ELR (cell line): ENCODE measurements at regions not wholly inside any gene's neighbourhood (a gene's known extent, or its start where the extent isn't known, plus 50 kb on each side); places are given as distances from the start of the nearest gene placed in this dataset.
"Not testable (repeated sequence)": the region's sequence is repeated elsewhere in the genome, so short reads cannot be mapped to it uniquely, and the experiment has no call there.

Experiments used
- DNase-seq: peaks from one replicate; pipeline ENCODE4 v3.0.0-alpha.2; 2015; ENCODE audit warnings: low read depth

DNA sequence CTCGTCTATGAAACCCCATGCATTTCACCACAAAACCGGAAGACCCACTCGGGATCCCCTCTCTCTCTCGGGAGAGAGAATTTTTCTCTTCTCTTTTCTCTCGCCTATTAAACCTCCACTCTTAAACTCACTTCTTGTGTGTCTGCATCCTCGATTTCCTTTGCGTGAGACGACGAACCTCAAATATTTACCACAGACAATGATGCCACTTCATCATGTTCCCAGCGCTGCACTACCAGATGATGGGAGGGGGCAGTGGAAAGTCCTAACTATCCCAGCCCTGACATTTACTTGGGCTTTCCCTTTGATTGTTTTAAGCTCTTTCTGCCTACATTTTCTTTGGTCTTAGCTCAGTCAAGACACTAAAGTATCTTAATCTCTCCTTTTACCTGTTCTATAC is 906.7 kb downstream of the GRID1 start:
- DNase-seq, result no peak

DNA sequence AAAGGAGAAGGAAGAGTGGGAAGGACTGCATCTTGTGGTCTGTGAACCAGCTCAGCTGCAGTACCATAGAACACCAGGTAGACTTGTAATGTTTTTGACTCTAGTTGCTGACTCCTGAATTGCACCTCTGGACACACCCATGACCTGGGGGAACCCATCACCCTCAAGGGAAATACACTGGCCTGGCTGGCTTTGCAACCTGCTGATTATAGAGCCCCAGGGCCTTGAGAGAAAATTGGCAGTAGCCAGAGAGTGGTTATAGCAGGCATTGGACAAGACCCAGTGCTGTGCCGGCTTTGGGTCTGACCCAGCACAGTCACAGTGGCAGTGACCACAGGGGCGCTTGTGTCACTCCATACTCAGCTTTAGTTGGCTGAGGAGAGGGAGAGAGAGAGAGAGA is 902.3 kb downstream of the GRID1 start:
- DNase-seq, result no peak

DNA sequence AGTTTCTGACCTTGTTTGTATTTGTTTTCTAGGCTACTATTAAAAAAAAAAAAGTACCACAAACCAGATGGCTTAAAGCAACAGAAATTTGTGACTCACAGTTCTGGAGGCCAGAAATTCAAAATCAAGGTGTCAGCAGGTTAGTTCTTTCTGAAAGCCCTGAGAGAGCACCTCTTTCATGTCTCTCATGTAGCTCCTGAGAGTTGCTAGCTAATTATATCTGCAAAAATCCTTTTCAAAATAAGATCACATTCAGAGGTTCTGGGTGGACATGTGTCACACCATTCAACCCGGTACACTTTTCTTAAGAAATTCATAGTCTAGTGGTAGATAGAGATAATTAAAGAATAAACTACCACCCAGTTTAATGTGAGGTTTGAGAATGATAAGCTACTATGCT is 888.6 kb downstream of the GRID1 start:
- no peak for DNase-seq

DNA sequence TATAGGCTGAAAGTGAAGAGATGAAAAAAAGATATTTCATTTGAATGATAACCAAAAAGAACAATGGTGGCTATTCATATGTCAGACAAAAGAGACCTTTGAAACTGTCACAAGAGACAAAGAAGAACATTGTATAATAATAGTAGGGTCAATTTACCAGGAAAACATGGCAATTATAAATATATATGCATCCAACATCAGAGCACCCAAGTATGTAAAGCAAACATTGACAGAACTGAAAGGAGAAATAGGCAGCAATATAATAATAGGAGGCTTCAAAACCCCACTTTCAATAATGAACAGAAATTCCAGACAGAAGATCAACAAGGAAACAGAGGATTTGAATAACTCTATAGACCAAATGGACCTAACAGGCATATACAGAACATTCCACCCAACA is 876.2 kb downstream of the GRID1 start:
- no peak for DNase-seq

DNA sequence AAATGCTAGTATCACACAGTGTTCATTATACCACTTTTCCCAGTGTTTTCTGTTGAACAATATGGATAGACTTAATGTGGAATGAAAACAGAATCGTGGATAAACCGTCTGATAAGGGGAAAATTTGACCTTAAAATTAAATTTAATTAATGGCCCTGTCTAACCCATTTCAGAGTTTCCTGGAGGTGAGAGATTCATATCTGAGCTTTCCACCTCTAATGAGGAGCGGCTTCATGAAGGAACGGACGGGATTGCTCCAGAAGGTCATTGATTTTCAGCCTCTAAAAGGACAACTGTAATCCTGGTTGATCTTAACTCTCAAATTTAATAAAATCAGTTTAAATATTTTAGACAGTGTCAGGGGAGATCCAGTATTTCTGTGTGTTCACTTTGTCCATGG is 874.9 kb downstream of the GRID1 start:
- DNase-seq, result no peak

DNA sequence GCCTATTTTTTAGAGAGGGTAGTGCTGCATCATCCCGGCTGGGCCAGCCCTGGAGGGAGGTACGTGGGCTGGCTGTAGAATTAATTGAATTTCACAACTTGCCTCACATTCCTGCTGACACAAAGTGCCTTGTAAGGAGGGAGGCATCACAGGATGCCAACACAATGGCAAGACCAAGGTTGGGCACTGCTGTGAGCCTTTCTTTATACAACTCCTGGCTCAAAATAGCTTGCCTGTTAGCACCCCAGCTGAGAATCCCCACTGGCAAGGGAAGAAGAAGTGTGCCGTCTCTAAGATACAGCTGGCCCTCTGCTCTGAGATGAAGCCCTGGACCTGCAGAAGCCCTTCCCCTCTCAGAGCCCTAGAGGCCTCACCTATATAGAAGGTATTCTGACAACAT is 873.9 kb downstream of the GRID1 start:
- no peak for DNase-seq

DNA sequence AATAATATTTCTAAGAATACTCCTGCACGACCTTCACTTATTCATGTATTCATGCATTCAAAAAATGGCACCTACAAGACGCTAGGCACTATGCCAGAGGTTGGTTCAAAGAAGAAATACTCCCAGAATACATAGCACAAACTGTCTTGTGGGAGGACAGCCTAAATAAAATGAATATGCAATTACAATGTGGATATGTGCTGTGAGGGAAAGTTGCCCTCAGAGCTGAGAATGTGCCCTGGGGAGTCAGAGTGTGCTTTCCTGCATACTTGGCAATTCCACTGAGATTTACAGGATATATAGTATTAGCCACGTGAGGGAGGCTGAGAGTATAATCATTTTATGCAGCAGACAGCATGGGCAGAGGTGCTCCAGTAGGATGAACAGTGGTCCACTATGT is 872.9 kb downstream of the GRID1 start:
- DNase-seq, result no peak

DNA sequence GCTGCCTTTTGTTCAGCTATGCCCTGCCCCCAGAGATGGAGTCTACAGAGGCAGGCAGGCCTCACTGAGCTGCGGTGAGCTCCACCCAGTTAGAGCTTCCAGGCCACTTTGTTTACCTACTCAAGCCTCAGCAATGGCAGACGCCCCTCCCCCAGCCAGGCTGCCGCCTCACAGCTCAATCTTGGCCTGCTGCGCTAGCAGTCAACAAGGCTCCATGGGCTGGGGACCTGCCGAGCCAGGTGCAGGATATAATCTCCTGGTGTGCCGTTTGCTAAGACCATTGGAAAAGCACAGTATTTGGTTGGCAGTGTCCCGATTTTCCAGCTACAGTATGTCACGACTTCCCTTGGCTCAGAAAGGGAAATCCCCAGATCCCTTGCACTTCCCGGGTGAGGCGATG is 862.0 kb downstream of the GRID1 start:
- DNase-seq, result not testable (repeated sequence)

DNA sequence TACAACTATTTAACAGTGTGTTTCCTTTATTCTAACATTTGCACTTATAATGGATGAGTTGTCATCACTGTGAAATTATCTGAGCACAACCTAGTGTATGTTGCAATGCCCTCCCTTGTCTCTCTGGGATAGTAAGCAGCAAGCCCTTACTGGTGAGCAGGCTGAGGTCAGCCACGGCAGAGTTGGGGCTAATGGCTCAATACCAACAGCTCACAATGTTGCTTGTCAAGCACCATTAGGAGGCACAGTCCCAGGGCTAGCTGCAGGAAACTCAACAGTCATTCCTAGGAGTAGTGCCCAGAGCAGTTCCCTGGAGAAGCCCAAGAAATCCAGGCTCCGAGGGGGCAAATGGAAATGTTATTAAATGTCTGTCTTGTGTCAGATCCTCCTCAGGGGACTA is 858.4 kb downstream of the GRID1 start:
- DNase-seq, result no peak

DNA sequence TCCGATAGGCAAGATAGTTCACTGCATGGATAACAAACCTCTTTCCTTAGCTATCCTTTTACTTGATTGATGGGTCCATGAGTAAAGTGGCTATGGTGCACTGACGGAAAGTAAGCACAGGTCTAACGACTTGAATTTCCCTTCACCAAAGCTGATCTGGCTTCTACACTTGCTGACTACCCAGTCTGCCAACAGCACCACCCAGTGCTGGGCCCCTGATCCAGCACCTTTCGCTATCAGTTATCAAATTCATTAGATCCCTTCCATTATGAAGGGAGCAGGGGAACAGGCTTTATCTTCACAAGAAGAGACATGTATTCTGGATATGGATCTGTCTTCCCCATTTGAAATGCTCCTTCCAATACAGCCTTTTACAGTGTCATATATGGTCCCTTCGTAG is 855.9 kb downstream of the GRID1 start:
- DNase-seq, result no peak

DNA sequence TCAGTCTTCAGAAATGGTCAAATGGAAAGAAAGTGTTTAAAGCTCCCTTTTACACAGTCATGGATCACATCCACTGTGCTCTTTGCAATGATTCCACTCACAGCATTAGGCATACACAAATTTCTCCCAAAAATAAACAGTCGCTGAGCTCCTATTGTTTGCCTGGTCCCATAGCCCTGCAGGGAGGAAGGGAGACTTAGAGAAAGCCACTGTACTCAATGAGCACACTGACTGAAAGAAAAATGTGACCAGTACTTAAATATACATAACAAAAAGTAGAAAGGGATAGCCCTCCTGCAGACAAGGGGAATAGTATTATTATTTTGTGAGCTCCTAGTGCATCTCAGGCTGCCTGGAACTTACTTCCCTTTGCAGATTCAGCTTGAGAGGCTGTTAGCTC is 853.2 kb downstream of the GRID1 start:
- no peak for DNase-seq

DNA sequence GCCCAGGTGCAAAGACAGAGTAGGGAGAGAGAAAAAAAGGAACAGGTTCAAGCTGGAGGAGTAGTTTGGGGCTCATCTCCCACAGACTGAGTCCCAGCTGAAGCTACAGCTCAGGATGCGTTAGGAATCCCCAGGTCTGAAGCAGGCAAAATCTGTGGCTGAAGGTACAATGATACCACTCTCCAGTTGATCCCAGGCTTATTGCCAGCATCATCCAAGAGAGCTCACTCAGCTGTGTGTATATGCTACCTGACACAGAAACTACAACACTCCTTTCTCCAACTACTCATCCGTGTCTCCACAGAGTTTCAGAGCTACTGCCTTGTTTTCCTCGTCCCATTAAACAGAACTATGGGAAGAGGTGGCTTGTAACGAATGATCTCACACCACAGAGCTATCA is 851.3 kb downstream of the GRID1 start:
- no peak for DNase-seq

DNA sequence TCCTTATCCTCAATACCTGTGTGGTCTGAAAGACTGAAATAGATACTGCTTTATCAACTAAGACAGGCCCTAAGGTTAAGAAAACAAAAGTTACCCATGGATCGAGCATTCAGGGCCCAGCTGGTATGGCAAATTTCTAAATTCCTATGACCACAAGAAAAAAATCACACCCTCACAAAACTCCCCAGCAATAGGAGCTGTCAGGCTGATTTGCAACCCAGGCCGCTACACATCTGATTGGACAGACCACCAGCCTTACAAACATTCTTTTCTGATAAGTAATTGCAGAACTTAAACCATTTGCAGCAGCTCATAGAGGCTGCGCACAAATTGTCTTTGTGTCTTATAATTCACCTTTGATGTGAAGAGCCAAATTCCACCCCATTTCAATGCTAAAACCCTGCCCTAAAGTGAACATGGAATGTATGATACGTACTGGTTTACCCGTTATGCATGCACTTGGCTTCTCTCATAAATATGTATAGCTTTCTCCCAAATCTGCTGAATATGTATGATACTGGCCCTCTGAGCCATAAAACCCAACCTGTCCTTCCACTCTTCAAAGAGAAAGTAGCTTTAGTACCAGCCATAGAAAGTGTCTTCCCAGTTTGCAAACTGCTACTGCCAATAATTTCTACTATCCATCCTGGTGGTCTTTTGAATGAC is 842.5 kb downstream of the GRID1 start:
- no peak for DNase-seq

DNA sequence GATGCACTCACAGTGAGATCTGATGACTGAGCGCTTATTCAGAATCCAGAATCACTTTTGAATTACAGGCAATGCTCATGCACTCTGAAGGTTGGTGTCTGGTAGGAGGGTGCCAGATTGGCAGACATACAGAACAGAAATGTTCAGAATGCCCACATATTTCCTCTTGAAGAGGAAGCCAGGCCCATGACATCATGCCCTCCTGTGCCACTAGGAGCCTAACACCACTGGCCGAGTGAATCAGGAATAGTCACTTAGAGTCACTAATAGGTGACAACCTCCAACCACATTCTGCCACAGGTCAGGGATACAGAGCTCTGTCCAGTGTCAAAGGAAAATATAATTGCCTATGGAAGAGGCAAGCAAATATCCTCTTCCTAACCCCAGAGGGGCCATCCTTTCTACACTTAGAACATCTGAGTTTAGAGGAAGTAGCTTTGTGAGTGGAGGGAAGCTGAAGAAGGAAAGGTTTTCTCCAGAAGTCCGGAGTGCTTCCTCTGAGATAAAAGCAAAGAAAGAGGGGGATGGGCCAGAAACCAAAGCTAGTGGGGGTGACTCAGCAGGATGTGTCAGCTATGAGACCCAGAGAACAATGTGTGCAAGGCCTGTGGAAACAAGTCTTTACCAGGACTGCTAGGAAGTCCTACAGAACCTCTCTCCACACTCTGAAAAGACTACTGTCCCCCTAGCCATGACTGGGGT is 838.8 kb downstream of the GRID1 start:
- DNase-seq, result no peak

DNA sequence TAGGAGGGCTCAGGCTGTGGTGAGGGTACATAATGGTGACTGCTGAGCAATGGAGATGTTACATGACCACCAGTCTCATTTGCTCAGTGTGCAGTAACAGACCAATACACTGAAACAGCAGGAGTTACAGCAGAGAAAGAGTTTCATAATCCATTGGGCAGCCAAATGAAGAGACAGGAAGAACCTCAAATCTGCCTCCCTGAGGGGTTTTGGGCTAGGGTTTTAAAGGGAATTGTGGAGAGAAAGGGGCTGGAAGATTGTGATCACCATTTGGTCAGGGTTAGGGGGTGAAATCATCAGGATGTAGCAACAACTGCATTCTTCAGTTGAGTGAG is 838.3 kb downstream of the GRID1 start:
- no peak for DNase-seq

DNA sequence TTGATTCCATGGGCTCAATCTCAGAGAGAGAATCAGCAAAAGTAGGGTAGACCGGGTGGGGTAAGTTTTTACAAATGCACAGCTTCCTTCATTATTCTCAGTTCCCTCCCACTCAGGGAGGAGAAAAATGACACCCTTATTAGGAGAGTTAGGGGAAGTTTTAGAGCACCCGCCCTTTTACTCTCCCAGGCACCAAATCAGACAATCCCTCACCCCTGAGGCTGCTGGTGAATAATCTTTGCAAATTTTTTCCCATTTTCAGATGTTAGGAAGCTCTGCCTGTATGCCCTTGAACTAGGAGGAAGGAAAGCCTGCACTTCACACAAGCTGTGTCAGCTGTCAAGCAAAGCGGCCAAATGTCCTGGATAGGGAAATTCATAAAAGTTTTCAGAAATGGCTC is 834.9 kb downstream of the GRID1 start:
- no peak for DNase-seq

DNA sequence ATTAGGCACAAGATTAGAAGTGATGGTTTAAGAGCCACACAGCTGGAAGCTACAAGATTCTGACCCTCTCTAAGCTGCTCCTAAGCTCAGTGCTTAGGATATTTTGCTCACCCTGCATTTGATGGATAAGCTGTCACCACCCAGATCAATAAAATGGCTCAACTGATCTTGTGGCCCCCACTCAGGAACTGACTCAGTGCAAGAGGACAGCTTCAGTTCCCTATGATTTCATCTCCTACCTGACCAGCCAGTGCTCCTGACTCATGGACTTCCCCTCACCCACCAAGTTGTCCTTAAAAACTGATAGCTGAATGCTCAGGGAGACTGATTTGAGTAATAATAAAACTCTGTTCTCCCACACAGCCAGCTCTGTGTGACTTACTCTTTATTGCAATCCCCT is 833.8 kb downstream of the GRID1 start:
- DNase-seq, result no peak

DNA sequence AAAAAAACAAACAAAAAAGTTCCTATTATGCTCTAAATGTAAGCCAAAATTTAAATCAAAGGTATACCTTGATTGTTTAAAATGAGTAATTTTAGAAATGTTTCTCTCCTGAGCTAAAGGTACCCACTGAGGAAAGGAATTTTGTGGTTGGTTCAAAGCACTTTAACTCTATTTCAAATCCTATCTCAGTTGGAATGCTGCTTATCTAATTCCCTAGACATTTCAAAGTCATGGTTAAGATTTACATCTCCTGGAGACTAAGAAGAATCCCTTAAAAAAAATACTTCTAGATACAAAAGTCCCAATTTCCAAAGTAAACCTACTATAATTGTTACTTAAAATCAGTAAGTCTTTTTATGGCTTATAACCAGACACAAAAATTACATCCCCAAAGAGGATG is 830.7 kb downstream of the GRID1 start:
- no peak for DNase-seq

DNA sequence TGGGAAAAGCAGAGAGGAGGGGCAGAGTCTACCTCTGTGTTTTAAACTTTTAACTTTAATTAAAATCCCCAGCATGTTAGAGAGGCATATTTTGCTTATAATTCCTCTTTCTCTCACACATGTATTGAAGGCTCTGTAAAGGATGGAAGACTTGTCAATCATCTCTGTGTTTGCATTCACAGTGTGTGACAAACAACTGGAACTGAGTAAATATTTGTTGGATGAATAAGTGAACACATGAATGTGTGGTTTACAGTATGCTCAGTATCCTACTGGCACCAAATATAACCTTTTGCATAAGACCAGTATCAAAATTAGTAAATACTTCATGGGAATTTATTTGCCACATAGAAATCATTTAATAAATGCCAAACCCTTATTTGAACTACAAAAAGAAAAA is 829.0 kb downstream of the GRID1 start:
- no peak for DNase-seq

DNA sequence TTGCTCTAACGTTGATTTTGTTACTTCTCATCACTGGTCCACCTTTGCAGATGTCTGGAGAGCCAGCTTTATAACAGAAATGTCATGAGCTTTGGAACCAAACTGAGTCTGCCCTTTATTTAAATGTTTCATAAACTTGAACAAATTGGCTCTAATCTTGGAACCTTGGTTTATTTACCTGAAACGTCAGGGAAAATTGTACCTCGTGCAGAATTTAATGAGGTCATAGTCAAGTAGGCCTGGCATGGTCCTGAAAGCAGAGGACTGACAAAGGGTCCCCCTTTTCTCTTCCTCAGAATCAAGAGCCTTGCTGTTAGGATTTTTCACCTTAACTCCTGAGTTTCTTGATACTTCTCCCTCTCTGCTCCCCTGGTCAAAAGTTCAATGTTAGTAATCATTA is 828.0 kb downstream of the GRID1 start:
- no peak for DNase-seq

DNA sequence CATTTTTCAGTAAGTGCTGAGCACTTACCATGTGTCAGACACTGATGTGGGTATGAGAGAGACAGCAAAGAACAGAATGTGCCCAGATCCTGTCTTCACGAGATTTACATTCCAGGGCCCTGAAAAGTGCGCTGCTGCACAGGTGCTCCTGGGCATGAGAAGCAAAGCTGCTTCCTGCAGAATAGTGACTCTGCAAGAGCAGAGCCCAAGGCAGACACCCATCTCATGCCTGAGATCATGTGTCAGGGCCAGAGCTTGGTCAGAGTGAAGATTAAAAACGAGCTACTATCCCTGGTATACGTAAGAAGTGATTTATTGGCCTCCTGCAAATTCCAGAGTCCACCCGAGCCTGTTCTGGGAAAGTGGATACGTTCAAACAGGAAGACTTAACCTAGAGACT is 824.4 kb downstream of the GRID1 start:
- no peak for DNase-seq

DNA sequence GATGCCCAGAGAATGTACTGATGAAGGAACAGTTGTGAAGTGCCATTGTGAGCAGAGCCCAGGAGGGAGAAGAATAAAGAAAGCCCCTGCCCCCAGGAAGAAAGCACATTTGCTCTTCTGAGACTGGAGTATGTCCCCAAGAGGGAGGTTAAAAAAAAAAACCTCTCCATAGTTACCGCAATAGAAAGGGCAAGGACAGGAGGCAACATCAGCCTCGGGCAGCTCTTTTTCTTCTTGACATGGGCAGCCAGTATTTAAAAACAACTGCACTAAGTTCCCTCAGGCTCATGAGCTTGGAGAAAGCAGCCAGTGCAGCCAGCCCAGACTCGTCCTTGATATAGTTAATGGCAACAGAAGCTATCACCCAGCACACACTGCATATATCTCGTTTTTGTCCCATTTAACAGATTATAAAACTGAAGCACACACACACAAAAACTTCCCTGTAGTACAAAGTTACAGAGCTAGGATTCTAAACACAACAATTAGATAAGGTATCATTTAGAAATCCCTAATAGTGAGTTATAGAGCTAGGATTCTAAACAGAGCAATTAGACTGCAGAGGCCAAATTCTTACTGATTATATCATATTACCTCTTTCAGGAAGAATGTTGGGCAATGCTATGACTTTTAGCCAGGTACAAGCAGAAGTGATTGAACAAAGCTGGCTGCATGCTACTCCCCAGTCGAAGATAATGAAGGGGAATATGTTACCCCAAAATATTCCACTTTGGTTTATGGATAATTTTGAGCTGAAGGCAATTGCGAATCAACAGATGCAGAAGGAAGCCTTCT is 823.5 kb downstream of the GRID1 start:
- no peak for DNase-seq

DNA sequence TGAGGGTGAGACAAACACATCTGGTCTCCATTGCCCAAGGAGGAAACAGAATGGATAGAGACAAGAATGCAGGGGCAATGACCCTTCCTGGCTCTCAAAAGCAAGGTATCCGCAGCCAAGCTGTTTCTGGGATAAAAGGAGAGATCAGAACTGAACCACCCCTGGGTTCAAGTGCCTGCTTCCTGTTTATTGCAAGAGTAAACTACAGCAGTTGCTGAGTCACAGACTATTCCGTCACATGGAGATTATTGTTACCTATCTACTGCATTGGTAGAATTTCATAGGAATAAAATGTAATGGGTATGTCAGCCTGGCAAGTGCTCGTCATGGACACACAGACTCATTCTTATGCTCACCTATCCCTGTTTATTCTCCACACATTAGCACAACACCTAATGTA is 821.6 kb downstream of the GRID1 start:
- DNase-seq, result no peak

DNA sequence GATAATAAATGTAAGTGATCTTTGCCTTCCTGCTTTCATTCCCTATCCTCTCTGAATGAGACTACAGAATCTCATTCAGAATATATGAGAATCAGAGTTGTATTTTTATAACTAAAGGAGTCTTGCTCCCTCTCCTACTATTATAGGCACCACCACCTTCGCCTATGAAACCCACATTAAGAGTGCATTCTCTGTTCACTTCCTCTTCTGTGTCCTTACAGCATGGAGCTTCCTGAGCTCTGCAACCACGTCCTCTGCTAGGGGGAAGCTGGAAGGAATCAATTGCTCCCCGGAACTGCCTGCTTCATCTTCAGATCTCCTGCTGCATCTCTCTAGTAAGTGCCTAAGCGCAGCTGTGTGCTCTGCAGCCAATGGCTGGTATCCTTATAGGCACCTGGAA is 820.7 kb downstream of the GRID1 start:
- DNase-seq, result no peak
